T47D (cell line): ENCODE measurements at regions not wholly inside any gene's neighbourhood (a gene's known extent, or its start where the extent isn't known, plus 50 kb on each side); places are given as distances from the start of the nearest gene placed in this dataset.

Experiments used
- DNase-seq, 2 experiments: peaks; one replicate each; pipeline versions ENCODE4 v3.0.0 to v3.0.0-alpha.2; 2011 to 2012; ENCODE audit warnings: low read depth in 1 of 2, low spot score in 1 of 2
- JUND ChIP-seq: IDR thresholded peaks from 2 replicates; pipeline ENCODE4 v1.6.1; 2012; ENCODE audit warnings: low read depth
- in situ Hi-C: cut with HindIII; loops from 2 replicates; pipeline ENCODE4 v1.10.0; 2016; ENCODE audit warnings: low sequenced_read_pairs, low pct_unique_long_range_greater_than_20kb

DNA sequence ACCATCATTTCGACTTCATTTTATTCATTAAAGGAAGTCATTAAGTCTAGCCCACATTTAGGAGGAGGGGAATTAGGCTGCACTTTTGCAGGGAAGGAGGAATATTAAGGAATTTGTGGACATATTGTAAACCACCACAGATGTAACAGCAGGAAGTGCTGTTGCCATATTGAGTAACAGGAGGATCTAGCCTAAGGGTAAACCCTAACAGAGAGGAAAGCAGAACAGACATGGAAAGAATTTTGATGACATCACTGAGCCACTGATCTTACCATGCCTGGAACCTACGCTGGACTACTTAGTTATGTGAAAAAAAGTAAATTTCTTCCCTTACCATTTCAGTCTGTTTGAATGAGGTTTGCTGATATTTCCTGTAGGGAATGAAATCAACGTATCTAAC lies 100.7 kb upstream of the ATF7IP start:
- in situ Hi-C loops, result no loop called here
- no peak for DNase-seq
- TF ChIP-seq JUND, result no peak

DNA sequence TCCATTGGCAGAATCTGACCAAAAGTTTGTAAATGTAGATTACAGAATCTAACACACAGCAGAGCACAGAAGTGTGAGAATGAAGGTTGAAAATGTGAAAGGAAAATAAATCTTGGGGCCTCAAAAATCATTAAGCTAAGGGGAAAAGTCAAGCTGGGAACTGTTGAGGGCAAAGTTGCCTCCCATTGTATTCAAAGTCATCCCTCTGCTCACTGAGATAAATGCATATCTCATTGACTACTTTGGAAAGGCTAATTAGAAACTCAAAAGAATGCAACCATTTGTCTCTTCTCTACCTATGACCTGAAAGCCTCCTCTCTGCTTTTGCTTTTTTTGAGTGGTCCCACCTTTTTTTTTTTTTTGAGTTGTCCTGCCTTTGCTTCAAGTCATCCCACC lies 97.4 kb upstream of the ATF7IP start:
- no peak for DNase-seq
- TF ChIP-seq JUND, result no peak
- in situ Hi-C loops, result no loop called here

DNA sequence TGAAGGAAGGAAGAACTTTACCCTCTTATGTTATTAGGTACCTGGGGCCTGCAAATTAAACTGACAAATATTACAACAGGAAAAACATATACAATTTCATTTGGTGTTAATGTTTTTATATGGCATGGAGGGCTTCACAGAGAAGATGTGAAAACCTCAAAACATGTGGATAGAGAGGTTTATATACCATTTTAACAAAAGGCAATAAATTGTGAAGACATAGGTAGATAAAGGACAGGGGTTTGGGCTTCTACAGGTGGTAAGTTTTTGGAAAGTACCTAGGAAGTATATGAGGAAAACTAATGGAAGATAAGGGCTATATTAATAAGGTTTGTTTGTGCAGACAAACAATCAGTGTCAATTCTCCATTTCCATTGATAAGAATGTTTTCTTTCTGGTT lies 95.1 kb upstream of the ATF7IP start:
- no peak for DNase-seq
- TF ChIP-seq JUND, result no peak
- in situ Hi-C loops, result no loop called here

DNA sequence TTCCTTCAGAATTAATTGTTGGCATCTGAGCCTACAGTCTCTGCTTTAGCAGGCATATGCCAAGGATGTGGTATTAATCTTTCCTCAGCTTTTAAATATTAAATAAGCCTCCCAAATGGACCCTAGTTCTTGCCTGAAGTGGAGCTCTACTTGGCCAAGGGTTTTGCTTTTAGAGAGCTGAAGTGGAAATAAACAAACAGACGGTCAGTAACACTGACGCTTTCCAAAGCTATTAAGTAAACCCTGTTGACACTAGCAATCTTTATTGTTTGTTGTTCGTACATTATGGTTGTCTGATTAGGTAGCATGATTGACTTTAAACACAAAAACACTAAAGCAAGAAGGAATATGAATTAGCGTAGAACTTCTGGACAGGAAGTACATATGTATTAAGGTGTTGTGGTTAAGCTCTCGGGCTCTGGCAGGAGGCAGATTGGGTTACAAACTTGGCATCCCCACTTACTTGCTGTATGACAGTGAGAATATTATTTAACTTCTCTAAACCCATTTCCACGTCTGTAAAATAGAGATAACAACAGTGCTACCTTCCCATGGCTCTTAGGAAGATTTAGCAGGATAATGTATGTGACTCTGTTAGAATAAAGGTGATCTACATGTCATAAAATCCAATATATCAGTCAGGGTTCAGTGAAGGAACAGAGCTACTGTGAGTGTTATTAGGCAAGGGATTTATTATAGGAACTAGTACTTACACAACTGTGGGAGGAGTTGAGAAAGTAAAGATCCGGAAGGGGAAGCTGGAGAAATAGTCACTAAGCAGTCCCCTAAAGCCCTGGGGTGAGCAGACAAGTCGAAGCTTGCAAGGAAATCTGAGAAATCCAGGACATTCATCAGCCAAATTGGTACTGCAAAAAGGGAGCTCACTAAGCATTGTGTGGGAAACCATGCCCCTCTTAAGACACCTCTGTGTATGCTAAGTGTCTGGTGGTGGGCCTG lies 92.2 kb upstream of the ATF7IP start:
- in situ Hi-C loops, result no loop called here
- no peak for TF ChIP-seq JUND
- no peak for DNase-seq

DNA sequence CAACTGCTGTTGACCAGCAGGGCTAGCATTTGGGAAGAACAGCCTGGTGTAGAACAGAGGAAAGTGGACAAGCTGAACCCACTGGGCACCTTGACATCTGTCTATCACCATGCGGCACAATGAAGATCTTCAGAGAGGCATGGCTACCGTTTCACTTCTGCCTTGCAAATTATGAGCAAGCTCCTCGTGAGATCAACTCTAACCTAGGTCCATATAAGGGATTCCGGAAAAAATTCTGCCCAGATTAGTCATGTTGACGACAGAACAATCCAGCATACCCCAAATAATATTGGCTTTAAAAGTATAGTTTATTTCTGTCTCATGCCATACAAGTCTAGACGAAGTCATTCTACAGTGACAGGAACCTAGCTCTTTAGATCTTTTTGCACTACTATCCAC lies 91.6 kb upstream of the ATF7IP start:
- DNase-seq, result no peak
- TF ChIP-seq JUND, result no peak
- in situ Hi-C loops, result no loop called here

DNA sequence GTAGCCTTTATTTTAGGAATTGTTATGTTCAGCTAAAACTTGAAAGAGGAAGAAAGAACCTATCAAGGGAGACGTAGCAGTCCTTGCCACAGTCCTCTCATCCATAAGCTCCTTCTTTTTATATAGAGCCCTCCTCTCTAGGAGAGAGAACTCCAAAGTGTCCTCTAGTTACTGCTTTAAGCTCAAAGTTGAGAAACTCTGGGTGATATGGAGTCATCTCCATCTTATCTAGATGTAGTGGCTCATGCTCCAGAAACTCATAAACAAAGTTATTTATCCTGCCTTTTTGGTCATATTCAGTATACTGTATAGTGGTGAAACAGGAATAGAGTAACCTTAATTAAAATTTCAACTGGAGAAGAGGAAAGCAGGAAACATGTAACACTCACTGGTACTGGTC lies 90.4 kb upstream of the ATF7IP start:
- no peak for TF ChIP-seq JUND
- no peak for DNase-seq
- in situ Hi-C loops, result no loop called here

DNA sequence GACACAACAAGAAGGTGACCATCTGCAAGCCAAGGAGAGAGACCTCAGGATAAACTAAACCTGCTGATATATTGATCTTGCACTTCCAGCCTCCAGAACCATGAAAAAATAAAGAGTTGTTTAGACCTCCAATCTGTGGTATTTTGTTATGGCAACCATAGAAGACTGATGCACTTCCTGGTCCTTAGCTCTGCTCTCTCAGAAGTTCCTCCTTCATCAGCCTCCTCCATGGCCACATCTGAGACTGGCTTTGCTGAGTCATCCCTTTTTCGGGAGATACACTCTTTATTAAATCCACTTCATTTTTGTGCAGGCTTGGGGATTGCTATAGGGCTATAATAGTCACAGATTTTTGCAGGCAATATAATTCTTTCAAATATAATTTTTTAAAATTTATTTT lies 89.6 kb upstream of the ATF7IP start:
- DNase-seq, result no peak
- in situ Hi-C loops, result no loop called here

DNA sequence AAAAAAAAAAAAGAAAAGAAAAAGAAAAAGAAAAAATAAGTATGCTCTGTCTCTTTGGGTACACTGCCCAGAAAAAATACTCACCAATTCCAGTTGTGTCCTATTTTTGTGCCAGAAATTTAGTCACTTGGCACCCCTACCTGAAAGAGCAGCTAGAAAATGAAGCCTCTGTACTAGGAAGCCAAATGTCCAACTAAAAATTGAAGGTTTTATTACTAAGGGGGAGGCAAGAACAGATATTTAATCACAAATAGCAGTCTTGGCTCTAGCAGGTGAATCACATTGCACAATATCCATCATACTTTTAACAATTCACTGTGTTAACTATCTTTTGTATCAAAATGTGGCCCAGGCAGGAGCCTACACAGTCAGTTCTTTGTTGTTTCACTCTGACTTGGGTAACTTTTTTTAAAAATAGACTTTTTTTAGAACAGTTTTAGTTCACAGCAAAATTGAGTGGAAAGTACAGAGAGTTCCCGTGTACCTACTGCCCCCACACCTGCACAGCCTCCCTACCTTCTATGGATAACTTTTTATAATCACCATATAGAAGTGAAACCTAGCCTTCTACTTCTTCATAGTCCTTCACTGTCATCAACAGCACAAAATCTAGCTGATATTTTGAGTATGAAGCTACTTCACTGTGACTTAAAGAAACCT lies 87.1 kb upstream of the ATF7IP start:
- in situ Hi-C loops, result no loop called here
- DNase-seq, result no peak
- TF ChIP-seq JUND, result no peak

More for the DNA sequence above, 89.6 kb upstream of the ATF7IP start:
- TF ChIP-seq JUND, result no peak

DNA sequence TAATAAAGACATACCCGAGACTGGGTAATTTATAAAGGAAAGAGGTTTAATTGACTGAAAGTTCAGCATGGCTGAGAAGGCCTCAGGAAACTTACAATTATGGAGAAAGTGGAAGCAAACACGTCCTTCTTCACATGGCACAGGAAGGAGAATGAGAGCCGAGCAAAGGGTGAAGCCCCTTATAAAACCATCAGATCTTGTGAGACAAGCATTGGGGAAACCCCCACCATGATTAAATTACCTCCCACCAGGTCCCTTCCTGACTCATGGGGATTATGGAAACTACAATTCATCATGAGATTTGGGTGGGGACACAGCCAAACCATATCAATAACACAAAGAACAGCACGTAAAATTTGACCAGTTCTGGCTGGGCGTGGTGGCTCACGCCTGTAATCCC lies 85.6 kb upstream of the ATF7IP start:
- no peak for TF ChIP-seq JUND
- in situ Hi-C loops, result no loop called here
- no peak for DNase-seq

DNA sequence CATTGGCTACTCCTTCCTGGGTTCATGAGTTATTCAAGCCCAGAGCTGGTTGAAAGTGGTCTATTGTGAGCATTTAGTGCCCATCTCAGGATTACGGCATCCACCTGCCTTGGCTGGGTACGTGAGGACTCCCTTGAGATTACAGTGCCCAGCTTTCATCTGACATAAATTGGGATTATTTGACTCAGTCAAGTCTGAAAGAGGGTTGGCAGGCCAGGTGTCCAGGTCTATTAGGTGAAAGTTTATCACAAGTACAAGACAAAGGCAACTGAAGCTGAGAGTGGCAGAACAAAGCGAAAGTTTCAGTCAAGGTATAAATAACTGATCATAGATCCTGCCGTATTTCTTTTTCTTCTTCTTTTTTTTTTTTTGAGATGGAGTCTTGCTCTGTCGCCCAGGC lies 84.6 kb upstream of the ATF7IP start:
- no peak for DNase-seq
- in situ Hi-C loops, result no loop called here
- no peak for TF ChIP-seq JUND

DNA sequence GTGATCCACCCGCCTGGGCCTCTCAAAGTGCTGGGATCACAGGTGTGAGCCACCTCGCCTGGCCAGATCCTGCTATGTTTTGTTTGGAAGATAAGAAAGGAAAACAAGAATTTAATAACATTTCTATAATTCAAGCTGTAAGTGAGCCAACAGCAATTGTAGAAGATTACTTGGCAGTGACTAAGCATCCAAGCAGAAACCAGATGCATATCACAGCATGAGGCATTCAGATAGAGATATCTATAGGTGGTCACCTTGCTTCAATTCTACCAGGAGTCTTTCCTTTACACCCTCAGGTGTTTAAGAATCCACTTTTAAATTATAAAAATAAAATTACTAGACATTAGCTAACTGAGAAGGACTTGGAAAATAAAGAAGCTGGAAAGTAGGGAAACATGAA lies 83.9 kb upstream of the ATF7IP start:
- no peak for TF ChIP-seq JUND
- in situ Hi-C loops, result no loop called here
- DNase-seq, result no peak

DNA sequence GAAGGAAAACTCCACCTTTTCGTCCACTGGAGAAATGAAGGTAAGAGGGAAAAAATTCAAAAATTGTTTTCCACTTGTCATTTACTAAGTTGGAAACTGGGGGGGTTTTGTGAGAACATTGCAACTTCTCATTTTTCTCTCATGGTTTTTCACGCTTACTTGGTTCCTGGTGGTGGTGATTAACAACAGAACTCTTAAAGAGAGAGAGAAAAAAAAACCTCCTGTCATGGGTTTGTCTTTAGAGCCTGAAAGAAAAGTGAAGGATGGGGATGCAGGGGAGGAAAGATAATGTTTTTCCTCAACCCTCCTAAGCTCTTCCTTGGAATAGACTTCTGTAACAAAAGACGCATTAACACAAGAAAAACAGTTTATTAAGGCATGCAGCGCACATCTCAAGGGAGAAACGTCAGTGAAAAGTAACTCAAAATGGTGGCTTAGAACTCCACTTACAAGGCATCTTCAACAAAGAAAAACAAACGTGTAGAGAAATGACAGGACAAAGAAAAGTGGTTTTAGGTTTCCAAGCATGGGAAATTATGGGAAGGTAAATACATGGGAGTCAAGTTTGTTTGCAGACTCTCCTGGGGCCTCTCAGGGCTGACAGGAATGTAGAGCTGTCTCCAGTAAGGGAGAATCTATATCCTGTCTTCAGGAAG lies 81.9 kb upstream of the ATF7IP start:
- TF ChIP-seq JUND, result no peak
- DNase-seq, result peak in 1 of 2 experiments; percentile 63
- in situ Hi-C loops, result no loop called here

DNA sequence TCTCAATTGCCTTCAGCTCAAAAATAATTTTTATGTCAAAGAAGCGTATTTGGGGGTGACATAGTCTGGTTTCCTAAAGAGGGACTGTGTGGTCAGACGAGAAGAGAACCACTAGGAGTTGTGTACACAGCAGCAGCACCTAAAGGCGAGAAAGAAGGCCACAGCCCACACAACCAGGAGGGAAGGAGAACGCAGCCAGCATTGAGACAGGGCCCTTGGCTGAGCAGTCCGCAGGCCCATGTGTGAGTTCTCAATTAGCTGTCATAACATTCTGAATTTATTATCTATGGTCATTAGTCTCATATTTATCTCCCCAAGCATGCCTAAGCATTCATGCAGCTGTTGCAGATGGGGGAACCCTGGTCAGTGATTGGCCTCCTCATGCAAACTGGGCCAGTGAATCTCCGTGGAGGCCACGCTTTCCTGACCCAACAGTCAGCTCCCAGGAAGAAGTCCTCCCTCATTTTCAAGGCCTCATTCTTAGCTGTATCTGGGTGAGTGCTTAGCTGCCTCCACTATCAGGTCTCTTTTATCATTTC lies 81.2 kb upstream of the ATF7IP start:
- in situ Hi-C loops, result no loop called here
- DNase-seq, result peak in 1 of 2 experiments; percentile 48

More for the DNA sequence above, 81.2 kb upstream of the ATF7IP start:
- no peak for TF ChIP-seq JUND
